GM08714 (cell line): ENCODE measurements at regions not wholly inside any gene's neighbourhood (a gene's known extent, or its start where the extent isn't known, plus 50 kb on each side); places are given as distances from the start of the nearest gene placed in this dataset.
A peak's percentile ranks its signal among the peaks of the same experiment; 100 is the strongest.

Experiments used
- H3K4me3 ChIP-seq: fragments of 200-500 bp; sonication (Bioruptor generic); 2 replicates; pipeline ENCODE4 v1.5.1; 2014; ENCODE audit warnings: mild to moderate bottlenecking, low read length, inconsistent platforms
- ZNF274 ChIP-seq: IDR thresholded peaks from 2 replicates; pipeline ENCODE4 v1.6.1; 2012; ENCODE audit warnings: mild to moderate bottlenecking, low read depth, low read length

DNA sequence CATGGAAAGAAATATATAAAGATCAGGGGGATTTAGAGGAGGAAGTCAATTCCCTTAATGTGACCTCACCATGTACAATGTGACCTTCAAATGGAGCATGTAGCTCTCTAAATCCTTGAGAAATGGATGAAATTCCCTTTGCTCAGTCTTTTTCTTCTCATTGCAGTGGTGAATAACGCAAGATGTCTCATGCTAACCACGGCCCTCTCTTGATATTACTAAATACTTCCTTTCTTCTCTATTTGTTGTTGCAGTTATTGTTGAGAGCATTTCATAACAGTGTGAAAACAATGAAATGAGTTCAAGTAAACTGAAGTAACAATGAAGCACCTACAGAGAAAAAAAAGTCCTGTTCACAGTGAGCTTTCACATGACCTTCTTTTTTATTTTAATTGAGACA is 55.6 kb downstream of the ZNF281 start:
- no peak overlapping the region for H3K4me3 ChIP-seq
- no peak for TF ChIP-seq ZNF274

DNA sequence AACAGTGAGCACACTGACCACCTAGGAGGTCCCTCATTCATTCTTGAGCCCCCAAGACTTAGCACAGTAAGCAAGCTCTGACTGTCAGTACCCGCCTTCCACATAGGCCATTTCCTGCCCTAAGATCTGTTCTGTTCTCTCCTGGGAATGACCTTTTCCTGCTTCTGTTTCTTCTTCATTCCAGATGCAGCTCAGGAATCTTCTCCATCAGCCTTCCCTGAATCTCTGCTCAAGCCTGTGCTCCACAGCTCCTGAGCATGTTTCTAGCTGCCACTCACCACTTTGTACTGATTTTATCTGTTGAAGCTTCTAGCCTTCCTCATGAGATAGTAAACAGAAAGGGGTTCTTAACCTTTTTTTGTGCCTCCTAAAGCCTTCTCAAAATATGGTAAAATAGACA is 56.6 kb downstream of the ZNF281 start:
- H3K4me3 ChIP-seq: no peak overlapping the region
- no peak for TF ChIP-seq ZNF274

DNA sequence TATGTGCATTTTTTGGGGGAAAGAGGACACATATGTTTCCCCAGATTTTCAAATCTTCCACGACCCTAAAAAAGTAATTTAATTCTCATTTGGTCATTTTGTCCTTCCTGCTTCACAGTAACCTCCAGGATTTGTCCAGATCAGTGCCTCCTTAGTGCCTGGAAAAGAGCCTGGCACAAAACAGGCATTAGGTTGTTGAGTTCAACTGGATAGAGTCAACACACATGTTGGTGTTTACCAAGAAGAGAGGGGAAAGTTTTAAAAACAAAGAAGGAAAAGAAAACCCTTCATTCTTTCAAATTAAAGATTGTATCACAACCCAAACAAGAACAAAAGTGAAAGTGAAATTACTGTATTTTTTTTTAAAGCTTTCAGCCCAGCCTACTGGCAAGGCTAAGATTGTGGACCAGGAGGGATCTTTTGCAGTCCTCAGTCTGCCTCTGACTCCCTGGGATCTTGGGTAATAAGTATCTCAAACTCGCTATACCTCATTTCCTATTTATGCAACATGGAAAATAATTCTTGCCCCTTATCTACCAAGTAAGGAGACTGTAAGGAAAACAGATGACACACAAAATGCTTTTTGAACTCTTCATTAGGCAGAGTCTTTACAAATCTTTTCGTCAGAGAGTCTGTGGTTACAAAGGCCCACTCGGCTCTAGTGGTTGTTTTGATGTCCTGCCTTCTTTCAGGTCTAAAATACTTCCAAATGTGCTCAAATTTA is 57.8 kb downstream of the ZNF281 start:
- TF ChIP-seq ZNF274: no peak
- H3K4me3 ChIP-seq: peak overlapping the region; percentile 23; the same call in 1 of the 2 replicates

DNA sequence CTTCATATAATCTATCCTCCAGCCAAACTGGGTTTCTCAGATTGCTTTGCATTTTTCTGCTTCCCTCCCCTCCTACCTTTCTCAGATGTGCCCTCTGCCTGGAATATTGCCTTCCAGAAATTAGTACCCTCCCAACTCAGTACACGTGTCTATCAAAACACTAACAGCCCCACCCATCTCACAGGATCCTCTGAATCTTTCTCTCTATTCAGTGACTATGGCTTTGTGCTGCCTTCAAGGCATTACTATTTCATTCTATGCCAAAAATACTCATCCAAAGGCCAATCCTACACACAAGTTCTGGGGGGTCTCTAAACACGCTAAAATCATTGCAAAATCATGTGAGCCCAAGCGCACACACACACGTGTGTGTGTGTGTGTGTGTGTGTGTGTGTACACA is 58.4 kb downstream of the ZNF281 start:
- H3K4me3 ChIP-seq: no peak overlapping the region
- no peak for TF ChIP-seq ZNF274

DNA sequence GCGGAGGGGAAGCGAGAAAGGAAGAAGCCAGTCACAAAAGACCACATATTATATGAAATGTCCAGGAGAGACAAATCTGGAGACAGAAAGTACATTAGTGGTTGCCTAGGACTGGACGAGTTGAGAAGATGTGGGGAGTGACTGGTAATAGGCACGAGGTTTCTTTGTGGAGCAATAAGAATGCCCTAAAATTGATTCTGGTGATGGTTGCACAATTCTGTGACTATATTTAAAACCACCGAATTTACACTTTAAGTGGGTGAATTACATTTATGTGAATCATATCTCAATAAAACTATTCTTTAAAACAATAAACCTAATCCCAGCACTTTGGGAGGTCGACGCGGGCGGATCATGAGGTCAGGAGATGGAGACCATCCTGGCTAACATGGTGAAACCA is 63.1 kb downstream of the ZNF281 start:
- H3K4me3 ChIP-seq: no peak overlapping the region
- TF ChIP-seq ZNF274: no peak

DNA sequence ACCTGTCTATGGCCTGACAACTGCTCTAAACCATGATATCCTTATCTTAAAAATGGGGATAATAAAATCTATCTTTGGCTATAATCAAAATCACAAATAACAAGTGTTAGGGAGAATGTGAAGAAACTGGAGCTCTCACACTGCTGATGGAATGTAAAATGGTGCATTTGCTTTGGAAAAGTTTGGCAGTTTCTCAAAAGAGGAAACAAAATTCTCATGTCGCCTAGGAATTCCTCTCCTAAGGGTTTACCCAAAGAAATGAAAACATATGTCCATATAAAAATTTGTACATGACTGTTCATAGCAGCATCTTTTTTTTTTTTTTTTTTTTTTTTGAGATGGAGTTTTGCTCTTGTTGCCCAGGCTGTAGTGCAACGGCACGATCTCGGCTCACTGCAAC is 64.3 kb downstream of the ZNF281 start:
- H3K4me3 ChIP-seq: no peak overlapping the region
- TF ChIP-seq ZNF274: no peak

DNA sequence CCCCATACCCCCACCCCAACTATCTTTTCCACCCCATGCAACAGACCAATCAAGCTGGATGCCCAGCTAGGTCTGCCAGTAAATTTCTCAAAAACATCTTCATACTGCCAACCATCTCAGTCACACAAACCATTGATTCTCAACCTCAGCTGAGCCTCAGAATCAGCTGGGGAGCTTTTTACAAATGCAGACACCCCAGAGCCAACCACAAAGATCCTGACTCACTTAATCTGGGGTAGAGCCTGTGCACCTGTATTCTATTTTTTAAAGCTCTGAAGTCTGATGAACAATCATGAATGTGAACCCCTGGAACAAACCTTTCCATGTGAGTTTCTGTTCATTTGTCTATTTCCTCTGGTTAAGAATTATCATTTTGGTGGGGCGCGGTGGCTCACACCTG is 66.0 kb downstream of the ZNF281 start:
- no peak for TF ChIP-seq ZNF274
- no peak overlapping the region for H3K4me3 ChIP-seq

DNA sequence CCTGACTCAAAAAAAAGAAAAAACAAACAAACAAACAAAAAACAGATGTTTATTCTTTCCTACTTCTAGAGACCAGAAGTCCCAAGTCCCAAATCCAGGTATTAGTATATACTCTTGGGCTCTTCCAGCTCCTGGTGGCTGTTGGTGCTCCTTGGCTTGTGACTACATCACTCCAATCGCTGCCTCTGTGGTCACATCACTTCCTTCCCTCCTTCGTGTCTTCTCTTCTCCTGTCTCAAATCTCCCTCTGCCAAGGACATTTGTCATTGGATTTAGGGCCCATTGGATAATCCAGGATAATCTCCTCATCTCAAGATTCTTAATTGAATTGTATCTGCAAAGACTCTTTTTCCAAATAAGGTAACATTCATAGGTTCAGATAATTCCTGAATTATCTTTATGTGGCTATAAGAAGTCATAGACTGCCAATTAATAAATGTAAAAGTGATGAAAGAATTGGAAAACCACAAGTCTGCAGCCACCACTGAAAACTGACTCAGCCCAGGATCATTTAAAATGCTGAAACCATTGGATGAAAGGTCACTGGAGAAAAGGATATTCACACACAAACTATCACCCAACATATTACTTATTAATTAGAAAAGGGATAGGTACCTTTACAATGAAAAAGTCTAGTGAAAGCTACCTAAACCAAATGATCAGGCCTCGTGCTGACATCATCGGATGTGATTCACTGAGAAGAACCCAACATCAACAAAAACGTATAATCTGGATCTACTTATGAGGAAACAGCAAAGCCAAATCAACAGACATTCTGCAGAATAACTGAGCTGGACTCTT is 67.1 kb downstream of the ZNF281 start:
- no peak for TF ChIP-seq ZNF274
- H3K4me3 ChIP-seq: no peak overlapping the region

DNA sequence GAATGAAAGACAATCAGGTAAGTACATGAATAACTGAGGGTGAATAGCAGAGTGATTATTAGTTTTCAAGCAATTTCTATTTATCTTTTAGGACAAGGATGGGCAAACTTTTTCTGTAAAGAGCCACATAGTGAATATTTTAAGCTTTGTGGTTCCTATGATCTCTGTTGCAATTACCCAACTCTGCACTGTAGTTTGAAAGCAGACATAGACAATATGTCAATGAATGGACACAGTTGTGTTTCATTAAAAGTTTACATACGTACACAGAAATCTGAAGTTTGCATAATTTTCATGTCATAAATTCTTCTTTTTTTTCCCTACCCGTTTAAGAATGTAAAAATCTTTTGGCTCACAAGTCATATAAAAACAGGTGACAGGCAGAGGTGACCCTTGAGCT is 71.4 kb downstream of the ZNF281 start:
- TF ChIP-seq ZNF274: no peak
- no peak overlapping the region for H3K4me3 ChIP-seq

DNA sequence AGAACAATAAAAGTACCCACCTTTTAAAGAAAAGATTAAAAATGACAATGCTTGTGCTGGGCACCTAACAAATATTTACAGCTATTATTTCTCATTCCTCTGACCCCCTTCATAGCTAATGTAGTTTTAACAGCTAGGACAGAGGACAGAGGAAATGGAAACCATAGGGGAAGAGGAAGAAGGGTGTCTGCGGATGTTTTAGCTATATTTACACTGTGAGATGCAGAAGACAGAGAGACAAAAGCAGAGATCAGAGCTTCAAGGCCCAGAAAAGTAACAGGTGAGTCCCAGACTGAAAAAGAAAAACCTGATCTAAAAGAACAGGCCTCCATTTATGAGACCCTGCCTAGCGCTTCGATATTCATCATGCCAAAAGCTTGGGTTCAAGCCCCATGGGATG is 72.0 kb downstream of the ZNF281 start:
- no peak overlapping the region for H3K4me3 ChIP-seq
- no peak for TF ChIP-seq ZNF274

DNA sequence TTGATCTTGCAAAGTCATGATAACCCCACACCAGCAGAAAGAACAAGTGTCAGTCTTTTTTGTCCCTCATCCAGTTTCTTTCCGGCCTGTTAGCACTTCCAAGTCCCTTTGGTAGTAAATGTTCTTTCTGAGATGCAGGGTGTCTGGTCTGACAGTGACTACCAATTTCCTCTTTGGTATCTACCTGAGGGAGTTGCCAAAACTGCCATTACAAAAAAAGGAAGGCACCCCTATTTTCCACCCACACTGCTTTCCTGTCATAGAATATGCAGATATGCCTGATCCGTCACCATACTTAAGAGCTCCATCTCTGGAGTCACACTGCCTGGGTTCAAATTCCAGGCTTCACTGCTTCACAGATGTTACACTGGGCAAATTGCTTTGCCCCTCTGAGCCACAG is 72.4 kb downstream of the ZNF281 start:
- no peak for TF ChIP-seq ZNF274

DNA sequence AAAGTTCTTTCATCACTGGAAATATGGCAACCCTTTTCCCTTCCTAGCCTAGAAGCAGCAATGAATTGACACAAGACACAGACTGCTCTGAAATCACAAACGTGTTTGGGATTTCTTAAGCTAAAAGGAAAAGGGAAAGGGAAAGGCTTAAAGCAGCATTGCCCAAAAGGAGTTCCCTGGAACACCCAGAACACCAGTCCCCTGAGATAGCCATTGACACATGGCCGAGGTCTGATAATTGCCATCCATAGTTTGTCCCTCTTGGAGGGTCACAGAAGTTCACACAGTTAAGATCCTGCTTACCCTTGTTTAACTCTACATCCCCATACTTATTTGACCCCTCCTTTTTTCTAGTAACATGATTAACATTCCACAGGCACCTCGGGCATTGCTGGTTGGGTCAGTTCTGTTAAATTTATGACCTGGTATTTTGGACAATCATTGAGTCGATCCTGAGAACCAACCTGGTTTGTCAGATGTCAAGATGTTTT is 72.9 kb downstream of the ZNF281 start:
- no peak overlapping the region for H3K4me3 ChIP-seq

More for the DNA sequence above, 72.4 kb downstream of the ZNF281 start:
- H3K4me3 ChIP-seq: no peak overlapping the region

DNA sequence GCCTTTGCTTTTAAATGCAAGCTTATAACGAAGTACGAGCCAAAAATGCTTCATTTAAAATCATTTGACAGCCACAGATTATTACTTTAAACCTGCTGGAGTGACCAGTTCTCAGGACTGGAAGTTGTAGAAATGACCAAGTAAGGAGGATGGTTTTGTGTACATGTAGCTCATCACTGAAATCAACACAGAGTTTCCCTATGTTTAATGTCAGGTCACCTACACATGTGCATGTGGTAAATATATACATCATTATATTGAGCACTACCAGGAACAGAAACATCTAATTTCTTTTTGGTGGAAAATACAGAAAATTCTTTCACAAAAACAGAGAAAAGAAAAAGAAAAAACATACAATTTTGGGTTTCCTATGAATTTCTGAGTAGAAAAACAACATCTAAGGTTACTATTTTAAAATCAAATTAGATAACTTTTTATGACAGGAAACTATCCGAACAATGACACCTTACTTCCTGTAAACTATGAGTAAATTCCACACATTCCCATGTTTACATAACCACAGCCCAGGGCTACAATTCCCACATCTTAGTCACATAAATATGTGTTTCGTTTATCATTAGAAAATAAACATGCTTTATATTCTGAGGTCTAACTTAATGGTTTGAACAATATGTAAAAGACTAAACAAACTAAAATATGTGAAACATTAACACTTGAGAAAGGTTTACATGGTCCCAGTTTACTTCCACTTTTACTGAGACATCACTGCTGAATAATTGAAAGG is 73.6 kb downstream of the ZNF281 start:
- no peak overlapping the region for H3K4me3 ChIP-seq
- TF ChIP-seq ZNF274: no peak

More for the DNA sequence above, 72.9 kb downstream of the ZNF281 start:
- no peak for TF ChIP-seq ZNF274

DNA sequence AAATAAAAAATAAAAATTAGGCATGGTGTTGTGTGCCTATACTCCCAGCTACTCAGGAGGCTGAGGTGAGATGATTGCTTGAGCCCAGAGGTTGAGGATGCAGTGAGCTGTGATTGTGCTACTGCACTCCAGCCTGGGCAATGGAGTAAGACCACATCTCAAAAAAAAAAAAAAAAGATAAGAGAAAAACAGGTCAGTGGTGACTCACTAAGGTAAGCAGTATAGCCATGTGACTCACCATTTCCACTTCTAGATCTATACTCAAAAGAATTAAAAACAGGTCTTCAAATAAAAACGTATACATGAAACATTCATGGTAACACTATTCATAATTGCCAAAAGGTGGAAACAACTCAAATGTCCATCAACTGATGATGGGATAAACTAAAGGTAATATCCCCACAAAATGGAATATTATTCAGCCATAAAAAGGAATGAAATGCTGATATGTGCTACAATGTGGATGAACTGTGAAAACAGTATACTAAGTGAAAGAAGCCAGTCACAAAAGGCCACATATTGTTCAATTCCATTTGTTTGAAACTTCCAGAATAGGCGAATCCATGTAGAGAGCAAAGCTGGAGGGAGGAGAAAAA is 75.1 kb downstream of the ZNF281 start:
- H3K4me3 ChIP-seq: no peak overlapping the region
- TF ChIP-seq ZNF274: no peak
